ENCODE measurements at regions not wholly inside any gene's neighbourhood (a gene's known extent, or its start where the extent isn't known, plus 50 kb on each side); places are given as distances from the start of the nearest gene placed in this dataset.

GRCh38 chr2:111219285-111219684, 98.6 kb downstream of the BCL2L11 start:
- no peak for DNase-seq

- no peak for DNase-seq
These were observed 99.2 kb downstream of the BCL2L11 start for GRCh38 chr2:111219734-111220505.

- DNase-seq: no peak
These were observed 100.2 kb downstream of the BCL2L11 start for GRCh38 chr2:111220962-111221361.

GRCh38 chr2:111221701-111222100, 101.0 kb downstream of the BCL2L11 start:
- no peak for DNase-seq

GRCh38 chr2:111222204-111222866, 101.6 kb downstream of the BCL2L11 start:
- no peak for DNase-seq

GRCh38 chr2:111225856-111226255, 105.1 kb downstream of the BCL2L11 start:
- no peak for DNase-seq

- DNase-seq: no peak
These were observed 106.4 kb downstream of the BCL2L11 start for GRCh38 chr2:111226876-111227700.

- DNase-seq: no peak
These were observed 107.0 kb downstream of the BCL2L11 start for GRCh38 chr2:111227716-111228141.

GRCh38 chr2:111231532-111232252, 111.0 kb downstream of the BCL2L11 start:
- no peak for DNase-seq

GRCh38 chr2:111235192-111236015, 114.7 kb downstream of the BCL2L11 start:
- DNase-seq: no peak

- DNase-seq: no peak
These were observed 115.3 kb downstream of the BCL2L11 start for GRCh38 chr2:111236025-111236424.

GRCh38 chr2:111238296-111238695, 117.6 kb downstream of the BCL2L11 start:
- no peak for DNase-seq

- DNase-seq: no peak
These were observed 118.4 kb downstream of the BCL2L11 start for GRCh38 chr2:111239107-111239506.

GRCh38 chr2:111239581-111240249, 119.0 kb downstream of the BCL2L11 start:
- DNase-seq: no peak

GRCh38 chr2:111243295-111243694, 122.6 kb downstream of the BCL2L11 start:
- no peak for DNase-seq

- no peak for DNase-seq
These were observed 124.2 kb downstream of the BCL2L11 start for GRCh38 chr2:111244864-111245263.

GRCh38 chr2:111246620-111247061, 125.9 kb downstream of the BCL2L11 start:
- no peak for DNase-seq

- no peak for DNase-seq
These were observed 126.8 kb downstream of the BCL2L11 start for GRCh38 chr2:111247491-111247890.

GRCh38 chr2:111249806-111250205, 129.1 kb downstream of the BCL2L11 start:
- no peak for DNase-seq

GRCh38 chr2:111250448-111251030, 129.8 kb downstream of the BCL2L11 start:
- DNase-seq: no peak

GRCh38 chr2:111251711-111252110, 131.0 kb downstream of the BCL2L11 start:
- DNase-seq: no peak
